A673 (cell line): ENCODE measurements at regions not wholly inside any gene's neighbourhood (a gene's known extent, or its start where the extent isn't known, plus 50 kb on each side); places are given as distances from the start of the nearest gene placed in this dataset.

Experiments
- BruUV-seq: library from RNA; stranded (reverse); fragments of 400-500 nt; replicated peaks from 2 replicates; lab custom pipeline; 2021; lab: Mats Ljungman, UMichigan
- CTCF ChIA-PET: fragments of 300-600 bp; sonication (Branson Sonifier 250); formaldehyde crosslinking; loops from one replicate; lab custom pipeline; 2022; ENCODE audit warnings: antibody characterized with exemption; lab: Charles Lee
- POLR2A ChIA-PET: fragments of 300-600 bp; sonication (Branson Sonifier 250); formaldehyde crosslinking; loops from one replicate; lab custom pipeline; 2022; ENCODE audit warnings: antibody characterized with exemption; ENCODE audit not compliant: low non-redundant PET; lab: Charles Lee
- DNase-seq: peaks from one replicate; pipeline ENCODE4 v3.0.0-alpha.2; 2015; ENCODE audit warnings: low spot score
- H3K27ac ChIP-seq: fragments of 200-600 bp; sonication (generic); 2 replicates; pipeline ENCODE4 v1.5.1; 2016; ENCODE audit warnings: mixed run types, low read depth, mild to moderate bottlenecking, mixed read lengths, antibody characterized with exemption, low read length; ENCODE audit not compliant: poor library complexity, severe bottlenecking
- H3K27me3 ChIP-seq: fragments of 200-600 bp; sonication (generic); replicated peaks from 2 replicates; pipeline ENCODE4 v1.6.1; 2017; ENCODE audit warnings: mixed run types, low read depth, mild to moderate bottlenecking, mixed read lengths, antibody characterized with exemption, low read length; ENCODE audit not compliant: insufficient read depth, poor library complexity
- H3K36me3 ChIP-seq: fragments of 200-600 bp; sonication (generic); 2 replicates; pipeline ENCODE4 v1.6.1; 2016; ENCODE audit warnings: mixed run types, mild to moderate bottlenecking, mixed read lengths, antibody characterized with exemption, low read length; ENCODE audit not compliant: insufficient read depth, poor library complexity, severe bottlenecking
- H3K4me1 ChIP-seq: fragments of 200-600 bp; sonication (generic); 2 replicates; pipeline ENCODE4 v1.6.1; 2017; ENCODE audit warnings: mixed run types, mild to moderate bottlenecking, mixed read lengths, antibody characterized with exemption, low read length; ENCODE audit not compliant: insufficient read depth, poor library complexity, severe bottlenecking
- H3K4me3 ChIP-seq: fragments of 200-600 bp; sonication (generic); 2 replicates; pipeline ENCODE4 v1.5.1; 2016; ENCODE audit warnings: low read depth, mixed run types, mild to moderate bottlenecking, mixed read lengths, low read length; ENCODE audit not compliant: poor library complexity, severe bottlenecking
- H3K9me3 ChIP-seq: fragments of 200-600 bp; sonication (generic); 2 replicates; pipeline ENCODE4 v1.6.1; 2016; ENCODE audit warnings: mixed run types, low read depth, mild to moderate bottlenecking, mixed read lengths, antibody characterized with exemption, low read length; ENCODE audit not compliant: poor library complexity, severe bottlenecking
- CTCF ChIP-seq: fragments of 300-800, 200-600 bp; sonication (generic); conservative IDR thresholded peaks from 2 replicates; pipeline ENCODE4 v1.5.1; 2017; ENCODE audit warnings: low read depth, mild to moderate bottlenecking, antibody characterized with exemption, low read length, moderate library complexity, mixed read lengths
- EZH2 ChIP-seq: fragments of 200-600 bp; sonication (generic); IDR thresholded peaks from 2 replicates; pipeline ENCODE4 v1.6.1; 2017; ENCODE audit warnings: borderline replicate concordance, low read depth, mild to moderate bottlenecking, mixed read lengths, antibody characterized with exemption, low read length; ENCODE audit not compliant: poor library complexity, severe bottlenecking
- intact Hi-C: fragments of 100-400 bp; cut with micrococcal nuclease; formaldehyde crosslinking; loops from one replicate; pipeline ENCODE4 v1.10.0; 2022; ENCODE audit not compliant: unreplicated experiment

GRCh38 chr16:86338403-86339115, 171.8 kb upstream of the FOXF1 start:
- intact Hi-C loops = no loop called here
- peak; percentile 33 for DNase-seq
- no peak for TF ChIP-seq EZH2
- no peak for TF ChIP-seq CTCF
- Histone ChIP-seq H3K4me1 (no peaks in the 10 kb centered on the region), H3K27me3 (peaks cover 44% of the 10 kb centered on the region), H3K36me3 (no peaks in the 10 kb centered on the region), H3K27ac (no peak overlapping the region), H3K4me3 (no peak overlapping the region), H3K9me3 (no peaks in the 10 kb centered on the region)
- ChIA-PET CTCF (no interaction called here), POLR2A (no interaction called here)
- no TSS peak for BruUV-seq

GRCh38 chr16:86342161-86342834, 168.0 kb upstream of the FOXF1 start:
- no peak for DNase-seq
- peaks cover 54% of the 10 kb centered on the region for H3K27me3 ChIP-seq
- ChIA-PET POLR2A (no interaction called here), CTCF (interaction anchor here (0.5 to 0.7 kb wide), 2 partner anchors 176 to 1353 kb away, joined by 3 to 16 read pairs; no protein-coding TSS in a partner anchor)
- intact Hi-C loops = no loop called here
- H3K4me3 ChIP-seq = no peak overlapping the region
- no peaks in the 10 kb centered on the region for H3K4me1 ChIP-seq
- H3K36me3 ChIP-seq = no peaks in the 10 kb centered on the region
- H3K9me3 ChIP-seq = no peaks in the 10 kb centered on the region
- TF ChIP-seq EZH2 = no peak
- TF ChIP-seq CTCF = no peak
- no TSS peak for BruUV-seq
- H3K27ac ChIP-seq = no peak overlapping the region

- H3K27ac ChIP-seq = no peak overlapping the region
- BruUV-seq = no TSS peak
- DNase-seq = no peak
Observed at GRCh38 chr16:86343027-86343795, 167.1 kb upstream of the FOXF1 start.

More at GRCh38 chr16:86343027-86343795, 167.1 kb upstream of the FOXF1 start:
- H3K9me3 ChIP-seq = no peaks in the 10 kb centered on the region
- TF ChIP-seq EZH2 = no peak
- no peak for TF ChIP-seq CTCF
- no peaks in the 10 kb centered on the region for H3K36me3 ChIP-seq
- no peaks in the 10 kb centered on the region for H3K4me1 ChIP-seq
- intact Hi-C loops = no loop called here
- ChIA-PET CTCF (interaction anchor here (0.5 to 0.7 kb wide), 3 partner anchors 175 to 1354 kb away, joined by 3 to 16 read pairs (median 3); no protein-coding TSS in a partner anchor), POLR2A (no interaction called here)
- no peak overlapping the region for H3K4me3 ChIP-seq
- peaks cover 60% of the 10 kb centered on the region for H3K27me3 ChIP-seq
